IMR-90 (cell line): ENCODE measurements at regions not wholly inside any gene's neighbourhood (a gene's known extent, or its start where the extent isn't known, plus 50 kb on each side); places are given as distances from the start of the nearest gene placed in this dataset.

Experiments
- ATAC-seq: fragments of 200-7000 bp; cut with Tn5 transposase; 2 replicates; pipeline ENCODE4 v1.9.1; 2020; ENCODE audit warnings: low read depth, mild to moderate bottlenecking, moderate library complexity
- BruUV-seq: library from RNA; stranded (reverse); fragments of 400-500 nt; replicated peaks from 2 replicates; lab custom pipeline; 2021; lab: Mats Ljungman, UMichigan
- CTCF ChIA-PET: fragments of 300-600 bp; formaldehyde crosslinking; extraction: SDS; loops from one replicate; lab custom pipeline; 2021; ENCODE audit warnings: antibody characterized with exemption; lab: Yijun Ruan, JAX
- POLR2A ChIA-PET: fragments of 300-600 bp; sonication (Branson Sonifier 250); formaldehyde crosslinking; loops from one replicate; lab custom pipeline; 2022; ENCODE audit warnings: antibody characterized with exemption; ENCODE audit not compliant: unreplicated experiment; lab: Charles Lee
- DNase-seq: peaks from one replicate; pipeline ENCODE4 v3.0.0; 2013
- H2AFZ ChIP-seq: replicated peaks from 2 replicates; pipeline ENCODE3; 2013; ENCODE audit warnings: low read length, mild to moderate bottlenecking; ENCODE audit not compliant: poor library complexity
- H2AK5ac ChIP-seq: 2 replicates; pipeline ENCODE4 v1.6.1; 2013; ENCODE audit warnings: low read depth, low read length, inconsistent platforms
- H2AK9ac ChIP-seq: replicated peaks from 2 replicates; pipeline ENCODE3; 2013; ENCODE audit warnings: mild to moderate bottlenecking, low read depth, low read length, moderate library complexity; ENCODE audit not compliant: poor library complexity
- H2BK120ac ChIP-seq: 2 replicates; pipeline ENCODE4 v1.6.1; 2013; ENCODE audit warnings: low read depth, low read length, inconsistent platforms
- H2BK15ac ChIP-seq: 3 replicates; pipeline ENCODE4 v1.6.1; 2013; ENCODE audit warnings: low read depth, low read length, inconsistent platforms
- H2BK20ac ChIP-seq: 2 replicates; pipeline ENCODE4 v1.6.1; 2013; ENCODE audit warnings: low read depth, mild to moderate bottlenecking, inconsistent platforms, low read length, moderate library complexity
- H2BK5ac ChIP-seq: 2 replicates; pipeline ENCODE4 v1.6.1; 2013; ENCODE audit warnings: mild to moderate bottlenecking, low read depth, low read length, inconsistent platforms; ENCODE audit not compliant: poor library complexity, severe bottlenecking
- H3K14ac ChIP-seq: replicated peaks from 2 replicates; pipeline ENCODE4 v1.6.1; 2013; ENCODE audit warnings: low read depth, low read length, inconsistent platforms
- H3K18ac ChIP-seq: 2 replicates; pipeline ENCODE4 v1.6.1; 2013; ENCODE audit warnings: low read depth, low read length, control low read depth
- H3K23ac ChIP-seq: 2 replicates; pipeline ENCODE4 v1.6.1; 2013; ENCODE audit warnings: low read depth, low read length, inconsistent platforms
- H3K27ac ChIP-seq: 2 replicates; pipeline ENCODE4 v1.5.1; 2013; ENCODE audit warnings: mild to moderate bottlenecking, control low read depth, low read length; ENCODE audit not compliant: insufficient read depth
- H3K27me3 ChIP-seq: 2 replicates; pipeline ENCODE4 v1.6.1; 2013; ENCODE audit warnings: low read length; ENCODE audit not compliant: control insufficient read depth, insufficient read depth
- H3K36me3 ChIP-seq: 2 replicates; pipeline ENCODE4 v1.6.1; 2013; ENCODE audit warnings: low read length, mixed read lengths; ENCODE audit not compliant: control insufficient read depth, insufficient read depth
- H3K4ac ChIP-seq: 2 replicates; pipeline ENCODE4 v1.6.1; 2013; ENCODE audit warnings: low read depth, low read length, inconsistent platforms
- H3K4me1 ChIP-seq: 2 replicates; pipeline ENCODE4 v1.6.1; 2013; ENCODE audit warnings: low read length, mixed read lengths; ENCODE audit not compliant: control insufficient read depth, insufficient read depth
- H3K4me2 ChIP-seq: 2 replicates; pipeline ENCODE4 v1.6.1; 2013; ENCODE audit warnings: low read depth, mild to moderate bottlenecking, control low read depth, low read length, moderate library complexity
- H3K4me3 ChIP-seq: 2 replicates; pipeline ENCODE4 v1.5.1; 2013; ENCODE audit warnings: low read depth, mild to moderate bottlenecking, control low read depth, low read length, moderate library complexity; ENCODE audit not compliant: insufficient read depth
- H3K56ac ChIP-seq: 2 replicates; pipeline ENCODE4 v1.6.1; 2013; ENCODE audit warnings: low read length, inconsistent platforms; ENCODE audit not compliant: insufficient read depth; ENCODE audit errors: extremely low read depth
- H3K79me1 ChIP-seq, 2 experiments: 2 replicates each; pipeline ENCODE4 v1.6.1; 2013; ENCODE audit warnings: low read length in 2 of 2, inconsistent platforms in 1 of 2, low read depth in 1 of 2
- H3K9ac ChIP-seq: 2 replicates; pipeline ENCODE4 v1.6.1; 2013; ENCODE audit warnings: low read depth, low read length, control low read depth
- H3K9me1 ChIP-seq: 2 replicates; pipeline ENCODE4 v1.6.1; 2013; ENCODE audit warnings: low read length, inconsistent platforms; ENCODE audit not compliant: insufficient read depth
- H3K9me3 ChIP-seq: 2 replicates; pipeline ENCODE4 v1.6.1; 2013; ENCODE audit warnings: low read length; ENCODE audit not compliant: control insufficient read depth, insufficient read depth
- H4K20me1 ChIP-seq: 2 replicates; pipeline ENCODE4 v1.6.1; 2013; ENCODE audit warnings: low read length, inconsistent platforms; ENCODE audit not compliant: insufficient read depth
- H4K5ac ChIP-seq: 2 replicates; pipeline ENCODE4 v1.6.1; 2013; ENCODE audit warnings: mild to moderate bottlenecking, low read depth, low read length, control low read depth
- H4K8ac ChIP-seq, 2 experiments: 2 replicates each; pipeline ENCODE4 v1.6.1; 2013; ENCODE audit warnings: low read depth in 2 of 2, low read length in 2 of 2, control low read depth in 1 of 2, inconsistent platforms in 1 of 2
- H4K91ac ChIP-seq: 2 replicates; pipeline ENCODE4 v1.6.1; 2013; ENCODE audit warnings: low read depth, low read length, inconsistent platforms; ENCODE audit not compliant: insufficient read depth
- BHLHE40 ChIP-seq: fragments of 150-350 bp; IDR thresholded peaks from 2 replicates; pipeline ENCODE4 v1.6.1; 2016; ENCODE audit warnings: mild to moderate bottlenecking, low read depth, low read length
- CEBPB ChIP-seq: IDR thresholded peaks from 2 replicates; pipeline ENCODE4 v1.6.1; 2012; ENCODE audit warnings: low read depth, low read length, improper control_type of control experiment
- CHD1 ChIP-seq: IDR thresholded peaks from 2 replicates; pipeline ENCODE4 v1.6.1; 2012; ENCODE audit warnings: low read depth, low read length, improper control_type of control experiment
- FOS ChIP-seq: fragments of 150-350 bp; IDR thresholded peaks from 2 replicates; pipeline ENCODE4 v1.6.1; 2016; ENCODE audit warnings: low read depth, low read length
- MAFK ChIP-seq: IDR thresholded peaks from 2 replicates; pipeline ENCODE4 v1.6.1; 2012; ENCODE audit warnings: low read depth, low read length, improper control_type of control experiment
- MAZ ChIP-seq: IDR thresholded peaks from 2 replicates; pipeline ENCODE4 v1.6.1; 2012; ENCODE audit warnings: low read depth, mild to moderate bottlenecking, low read length, improper control_type of control experiment, moderate library complexity, borderline replicate concordance
- MXI1 ChIP-seq: IDR thresholded peaks from 2 replicates; pipeline ENCODE4 v1.6.1; 2012; ENCODE audit warnings: low read depth, mild to moderate bottlenecking, low read length, moderate library complexity, borderline replicate concordance
- NFE2L2 ChIP-seq: fragments of 150-350 bp; IDR thresholded peaks from 2 replicates; pipeline ENCODE4 v1.6.1; 2016; ENCODE audit warnings: low read depth, mild to moderate bottlenecking, low read length
- POLR2A ChIP-seq: IDR thresholded peaks from 2 replicates; pipeline ENCODE4 v1.6.1; 2012; ENCODE audit warnings: mild to moderate bottlenecking, low read depth, low read length
- RAD21 ChIP-seq: IDR thresholded peaks from 2 replicates; pipeline ENCODE4 v1.6.1; 2012; ENCODE audit warnings: low read length, improper control_type of control experiment
- RCOR1 ChIP-seq: IDR thresholded peaks from 2 replicates; pipeline ENCODE4 v1.6.1; 2012; ENCODE audit warnings: mild to moderate bottlenecking, low read length, improper control_type of control experiment; ENCODE audit not compliant: insufficient replicate concordance
- RFX5 ChIP-seq: IDR thresholded peaks from 2 replicates; pipeline ENCODE4 v1.8.0; 2012; ENCODE audit warnings: low read depth, mild to moderate bottlenecking, low read length, moderate library complexity
- SMC3 ChIP-seq: fragments of 150-350 bp; IDR thresholded peaks from 2 replicates; pipeline ENCODE4 v1.6.1; 2016; ENCODE audit warnings: low read depth, mild to moderate bottlenecking, antibody characterized with exemption, low read length, moderate library complexity
- WGBS, 2 experiments: methylation state at CpG; one replicate each; pipeline versions ENCODE4 v1.1.5 to v1.1.7; 2013; ENCODE audit warnings: missing lambda C conversion rate in 2 of 2; ENCODE audit not compliant: insufficient read length in 1 of 2; ENCODE audit errors: extremely low coverage in 2 of 2; 5-methylcytosine and 5-hydroxymethylcytosine counted together
- dilution Hi-C: fragments of 300-500 bp; cut with HindIII; formaldehyde crosslinking; loops from one replicate; pipeline ENCODE4 v1.14.3; 2018; ENCODE audit warnings: low sequenced_read_pairs; ENCODE audit not compliant: unreplicated experiment
- in situ Hi-C: fragments of 300-500 bp; cut with MboI; formaldehyde crosslinking; loops from 3 replicates; pipeline ENCODE4 v1.14.3; 2019; ENCODE audit warnings: low sequenced_read_pairs, inconsistent platforms, mixed read lengths
- intact Hi-C: fragments of 100-400 bp; cut with micrococcal nuclease; formaldehyde crosslinking; loops from 2 replicates; pipeline ENCODE4 v1.10.0; 2022
- TF ChIP-seq, protein P1 (sequence below): conservative IDR thresholded peaks from 2 replicates; pipeline ENCODE4 v1.5.1; 2012; ENCODE audit warnings: mild to moderate bottlenecking, low read depth, low read length, improper control_type of control experiment
- TF ChIP-seq, protein P2 (sequence below): fragments of 150-350 bp; IDR thresholded peaks from 2 replicates; pipeline ENCODE4 v1.6.1; 2017; ENCODE audit warnings: mild to moderate bottlenecking, antibody characterized with exemption, low read length, low read depth
- TF ChIP-seq, protein P3 (sequence below): fragments of 150-350 bp; IDR thresholded peaks from 2 replicates; pipeline ENCODE4 v1.6.1; 2016; ENCODE audit warnings: low read depth, mild to moderate bottlenecking, low read length, moderate library complexity, borderline replicate concordance

DNA sequence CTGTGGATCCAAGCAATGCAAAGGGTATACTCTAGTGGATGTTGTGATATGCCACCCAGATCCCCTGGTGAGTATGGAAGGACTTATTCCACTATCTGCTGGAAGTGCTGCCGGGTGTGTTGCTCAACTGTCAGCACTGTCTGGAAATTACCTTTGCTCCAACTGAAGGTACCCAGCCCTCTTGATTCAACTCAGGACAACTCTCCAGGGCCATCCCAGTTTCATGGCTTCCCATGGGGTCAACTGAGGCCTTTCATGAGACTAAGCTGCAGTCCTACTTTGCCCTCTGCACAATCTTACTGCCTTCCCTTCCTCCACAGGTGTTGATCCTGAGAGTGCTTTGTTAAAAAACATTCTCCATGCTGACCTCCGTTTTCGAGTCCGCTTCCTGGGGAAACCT is 99.8 kb downstream of the SPRY1 start:
- Histone ChIP-seq H2BK20ac (no peak overlapping the region), H3K9me1 (no peaks in the 10 kb centered on the region), H3K56ac (no peak overlapping the region), H3K9ac (no peak overlapping the region), H3K36me3 (no peaks in the 10 kb centered on the region), H3K4ac (no peak overlapping the region), H3K18ac (no peak overlapping the region), H3K79me1 (no peaks in the 10 kb centered on the region), H4K20me1 (no peaks in the 10 kb centered on the region), H2AK5ac (no peak overlapping the region), H2BK120ac (no peak overlapping the region), H3K27ac (no peak overlapping the region), H3K4me1 (no peaks in the 10 kb centered on the region), H3K4me3 (no peak overlapping the region), H3K27me3 (no peaks in the 10 kb centered on the region), H3K9me3 (no peaks in the 10 kb centered on the region), H3K4me2 (no peak overlapping the region), H4K5ac (no peak overlapping the region), H2AK9ac (no peak overlapping the region), H4K91ac (no peak overlapping the region), H2BK15ac (no peak overlapping the region), H2AFZ (no peak overlapping the region), H3K23ac (no peak overlapping the region), H4K8ac (no peak overlapping the region), H2BK5ac (no peak overlapping the region), H3K14ac (no peak overlapping the region)
- CTCF ChIA-PET = no interaction called here
- in situ Hi-C loops (no loop called here), intact Hi-C loops (no loop called here), dilution Hi-C loops (no loop called here)
- POLR2A ChIA-PET = no interaction called here
- BruUV-seq = no TSS peak
- no CpG with 5 or more reads among the region's 4 CpGs for WGBS, 2 experiments
- no peak for ATAC-seq
- TF ChIP-seq MAFK = no peak
- TF ChIP-seq RFX5 = no peak
- TF ChIP-seq BHLHE40 = no peak
- TF ChIP-seq SMC3 = no peak
- TF ChIP-seq, protein P1, sequence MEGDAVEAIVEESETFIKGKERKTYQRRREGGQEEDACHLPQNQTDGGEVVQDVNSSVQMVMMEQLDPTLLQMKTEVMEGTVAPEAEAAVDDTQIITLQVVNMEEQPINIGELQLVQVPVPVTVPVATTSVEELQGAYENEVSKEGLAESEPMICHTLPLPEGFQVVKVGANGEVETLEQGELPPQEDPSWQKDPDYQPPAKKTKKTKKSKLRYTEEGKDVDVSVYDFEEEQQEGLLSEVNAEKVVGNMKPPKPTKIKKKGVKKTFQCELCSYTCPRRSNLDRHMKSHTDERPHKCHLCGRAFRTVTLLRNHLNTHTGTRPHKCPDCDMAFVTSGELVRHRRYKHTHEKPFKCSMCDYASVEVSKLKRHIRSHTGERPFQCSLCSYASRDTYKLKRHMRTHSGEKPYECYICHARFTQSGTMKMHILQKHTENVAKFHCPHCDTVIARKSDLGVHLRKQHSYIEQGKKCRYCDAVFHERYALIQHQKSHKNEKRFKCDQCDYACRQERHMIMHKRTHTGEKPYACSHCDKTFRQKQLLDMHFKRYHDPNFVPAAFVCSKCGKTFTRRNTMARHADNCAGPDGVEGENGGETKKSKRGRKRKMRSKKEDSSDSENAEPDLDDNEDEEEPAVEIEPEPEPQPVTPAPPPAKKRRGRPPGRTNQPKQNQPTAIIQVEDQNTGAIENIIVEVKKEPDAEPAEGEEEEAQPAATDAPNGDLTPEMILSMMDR = no peak
- no peak for TF ChIP-seq MAZ
- TF ChIP-seq RAD21 = no peak
- TF ChIP-seq NFE2L2 = no peak
- TF ChIP-seq CHD1 = no peak
- no peak for TF ChIP-seq CEBPB
- TF ChIP-seq RCOR1 = no peak
- TF ChIP-seq, protein P2, sequence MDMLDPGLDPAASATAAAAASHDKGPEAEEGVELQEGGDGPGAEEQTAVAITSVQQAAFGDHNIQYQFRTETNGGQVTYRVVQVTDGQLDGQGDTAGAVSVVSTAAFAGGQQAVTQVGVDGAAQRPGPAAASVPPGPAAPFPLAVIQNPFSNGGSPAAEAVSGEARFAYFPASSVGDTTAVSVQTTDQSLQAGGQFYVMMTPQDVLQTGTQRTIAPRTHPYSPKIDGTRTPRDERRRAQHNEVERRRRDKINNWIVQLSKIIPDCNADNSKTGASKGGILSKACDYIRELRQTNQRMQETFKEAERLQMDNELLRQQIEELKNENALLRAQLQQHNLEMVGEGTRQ = no peak
- TF ChIP-seq, protein P3, sequence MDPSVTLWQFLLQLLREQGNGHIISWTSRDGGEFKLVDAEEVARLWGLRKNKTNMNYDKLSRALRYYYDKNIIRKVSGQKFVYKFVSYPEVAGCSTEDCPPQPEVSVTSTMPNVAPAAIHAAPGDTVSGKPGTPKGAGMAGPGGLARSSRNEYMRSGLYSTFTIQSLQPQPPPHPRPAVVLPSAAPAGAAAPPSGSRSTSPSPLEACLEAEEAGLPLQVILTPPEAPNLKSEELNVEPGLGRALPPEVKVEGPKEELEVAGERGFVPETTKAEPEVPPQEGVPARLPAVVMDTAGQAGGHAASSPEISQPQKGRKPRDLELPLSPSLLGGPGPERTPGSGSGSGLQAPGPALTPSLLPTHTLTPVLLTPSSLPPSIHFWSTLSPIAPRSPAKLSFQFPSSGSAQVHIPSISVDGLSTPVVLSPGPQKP = no peak
- TF ChIP-seq POLR2A = no peak
- TF ChIP-seq FOS = no peak
- TF ChIP-seq MXI1 = no peak
- no peak for DNase-seq
